Caco-2 (cell line): ENCODE measurements at regions not wholly inside any gene's neighbourhood (a gene's known extent, or its start where the extent isn't known, plus 50 kb on each side); places are given as distances from the start of the nearest gene placed in this dataset.

Experiments
- BruUV-seq: library from RNA; stranded (reverse); fragments of 400-500 nt; replicated peaks from 2 replicates; lab custom pipeline; 2021; lab: Mats Ljungman, UMichigan
- CTCF ChIA-PET: fragments of 300-600 bp; sonication (Branson Sonifier 250); formaldehyde crosslinking; loops from one replicate; lab custom pipeline; 2022; ENCODE audit warnings: antibody characterized with exemption; lab: Charles Lee
- POLR2A ChIA-PET: fragments of 300-600 bp; sonication (Branson Sonifier 250); formaldehyde crosslinking; loops from one replicate; lab custom pipeline; 2022; ENCODE audit warnings: antibody characterized with exemption; lab: Charles Lee
- DNase-seq, 2 experiments: peaks; one replicate each; pipeline versions ENCODE4 v3.0.0 to v3.0.0-alpha.2; 2020 to 2022
- H3K27me3 ChIP-seq: replicated peaks from 2 replicates; pipeline ENCODE4 v1.6.0; 2011; ENCODE audit warnings: low read length; ENCODE audit not compliant: control insufficient read depth, insufficient read depth
- H3K36me3 ChIP-seq: 2 replicates; pipeline ENCODE4 v1.5.1; 2011; ENCODE audit warnings: low read length; ENCODE audit not compliant: control insufficient read depth, insufficient read depth
- H3K4me1 ChIP-seq: fragments of 250-450 bp; sonication (Bioruptor Pico); 2 replicates; pipeline ENCODE4 v1.5.1; 2020; ENCODE audit warnings: mild to moderate bottlenecking
- H3K4me3 ChIP-seq: 2 replicates; pipeline ENCODE4 v1.5.1; 2011; ENCODE audit warnings: low read depth, mild to moderate bottlenecking, control low read depth, low read length
- H3K9me3 ChIP-seq: fragments of 250-450 bp; sonication (Bioruptor Pico); 2 replicates; pipeline ENCODE4 v1.5.1; 2020; ENCODE audit warnings: mild to moderate bottlenecking, moderate library complexity
- H3K27ac Mint-ChIP-seq: one replicate; pipeline ENCODE4 v1.8.0; 2022; ENCODE audit warnings: mixed read lengths; ENCODE audit not compliant: unreplicated experiment
- H3K27me3 Mint-ChIP-seq: one replicate; pipeline ENCODE4 v1.8.0; 2022; ENCODE audit warnings: mixed read lengths; ENCODE audit not compliant: insufficient read depth, unreplicated experiment
- H3K36me3 Mint-ChIP-seq: one replicate; pipeline ENCODE4 v1.8.0; 2022; ENCODE audit warnings: mild to moderate bottlenecking, mixed read lengths; ENCODE audit not compliant: insufficient read depth, unreplicated experiment
- H3K4me1 Mint-ChIP-seq: one replicate; pipeline ENCODE4 v1.8.0; 2022; ENCODE audit warnings: low read depth, mixed read lengths; ENCODE audit not compliant: unreplicated experiment
- H3K4me3 Mint-ChIP-seq: one replicate; pipeline ENCODE4 v1.8.0; 2022; ENCODE audit warnings: mild to moderate bottlenecking, moderate library complexity, mixed read lengths; ENCODE audit not compliant: unreplicated experiment
- H3K9me3 Mint-ChIP-seq: one replicate; pipeline ENCODE4 v1.8.0; 2022; ENCODE audit warnings: mixed read lengths; ENCODE audit not compliant: unreplicated experiment
- intact Hi-C: fragments of 100-400 bp; cut with micrococcal nuclease; formaldehyde crosslinking; loops from one replicate; pipeline ENCODE4 v1.10.0; 2022; ENCODE audit not compliant: unreplicated experiment
- TF ChIP-seq, protein P1 (sequence below), 2 experiments: fragments of 200-600 bp in 1 of 2; IDR thresholded peaks; 1 replicate in 1 of 2; 2 replicates in 1 of 2; pipeline versions ENCODE4 v1.5.1 to v1.8.0; 2011 to 2022; ENCODE audit warnings: antibody characterized with exemption in 1 of 2, control low read depth in 1 of 2, inconsistent platforms in 1 of 2, low read depth in 1 of 2, low read length in 1 of 2, mild to moderate bottlenecking in 1 of 2, moderate library complexity in 1 of 2; ENCODE audit not compliant: insufficient read depth in 1 of 2, severe bottlenecking in 1 of 2, unreplicated experiment in 1 of 2

GRCh38 chr3:109210501-109210900, 74.0 kb downstream of the C3orf85 start:
- Mint-ChIP-seq H3K36me3 (no peaks in the 10 kb centered on the region), H3K4me3 (no peak overlapping the region), H3K9me3 (no peaks in the 10 kb centered on the region), H3K27me3 (no peaks in the 10 kb centered on the region), H3K27ac (no peak overlapping the region), H3K4me1 (no peaks in the 10 kb centered on the region)
- no peaks in the 10 kb centered on the region for H3K36me3 ChIP-seq
- DNase-seq = no peak
- ChIA-PET POLR2A (no interaction called here), CTCF (no interaction called here)
- H3K9me3 ChIP-seq = no peaks in the 10 kb centered on the region
- BruUV-seq = no TSS peak
- no peaks in the 10 kb centered on the region for H3K4me1 ChIP-seq
- intact Hi-C loops = no loop called here
- no peaks in the 10 kb centered on the region for H3K27me3 ChIP-seq
- H3K4me3 ChIP-seq = no peak overlapping the region
- TF ChIP-seq, protein P1, sequence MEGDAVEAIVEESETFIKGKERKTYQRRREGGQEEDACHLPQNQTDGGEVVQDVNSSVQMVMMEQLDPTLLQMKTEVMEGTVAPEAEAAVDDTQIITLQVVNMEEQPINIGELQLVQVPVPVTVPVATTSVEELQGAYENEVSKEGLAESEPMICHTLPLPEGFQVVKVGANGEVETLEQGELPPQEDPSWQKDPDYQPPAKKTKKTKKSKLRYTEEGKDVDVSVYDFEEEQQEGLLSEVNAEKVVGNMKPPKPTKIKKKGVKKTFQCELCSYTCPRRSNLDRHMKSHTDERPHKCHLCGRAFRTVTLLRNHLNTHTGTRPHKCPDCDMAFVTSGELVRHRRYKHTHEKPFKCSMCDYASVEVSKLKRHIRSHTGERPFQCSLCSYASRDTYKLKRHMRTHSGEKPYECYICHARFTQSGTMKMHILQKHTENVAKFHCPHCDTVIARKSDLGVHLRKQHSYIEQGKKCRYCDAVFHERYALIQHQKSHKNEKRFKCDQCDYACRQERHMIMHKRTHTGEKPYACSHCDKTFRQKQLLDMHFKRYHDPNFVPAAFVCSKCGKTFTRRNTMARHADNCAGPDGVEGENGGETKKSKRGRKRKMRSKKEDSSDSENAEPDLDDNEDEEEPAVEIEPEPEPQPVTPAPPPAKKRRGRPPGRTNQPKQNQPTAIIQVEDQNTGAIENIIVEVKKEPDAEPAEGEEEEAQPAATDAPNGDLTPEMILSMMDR (IDR thresholded peaks at IDR 0.05; ENCODE audit: insufficient read depth in 1 of 2, low read depth in 1 of 2, low read length in 1 of 2, severe bottlenecking in 1 of 2, unreplicated experiment in 1 of 2) = no peak

- POLR2A ChIA-PET = no interaction called here
- no peaks in the 10 kb centered on the region for H3K27me3 Mint-ChIP-seq
- no peak overlapping the region for H3K27ac Mint-ChIP-seq
- Histone ChIP-seq H3K4me3 (no peak overlapping the region), H3K36me3 (no peaks in the 10 kb centered on the region), H3K4me1 (no peaks in the 10 kb centered on the region), H3K27me3 (no peaks in the 10 kb centered on the region), H3K9me3 (no peaks in the 10 kb centered on the region)
- H3K4me3 Mint-ChIP-seq = no peak overlapping the region
- CTCF ChIA-PET = no interaction called here
- no TSS peak for BruUV-seq
- TF ChIP-seq, protein P1 (IDR thresholded peaks at IDR 0.05; ENCODE audit: insufficient read depth in 1 of 2, low read depth in 1 of 2, low read length in 1 of 2, severe bottlenecking in 1 of 2, unreplicated experiment in 1 of 2) = no peak
- no peaks in the 10 kb centered on the region for H3K4me1 Mint-ChIP-seq
- intact Hi-C loops = no loop called here
- H3K9me3 Mint-ChIP-seq = no peaks in the 10 kb centered on the region
- H3K36me3 Mint-ChIP-seq = no peaks in the 10 kb centered on the region
- DNase-seq = no peak
These were observed 75.4 kb downstream of the C3orf85 start for GRCh38 chr3:109211941-109212340.

DNA sequence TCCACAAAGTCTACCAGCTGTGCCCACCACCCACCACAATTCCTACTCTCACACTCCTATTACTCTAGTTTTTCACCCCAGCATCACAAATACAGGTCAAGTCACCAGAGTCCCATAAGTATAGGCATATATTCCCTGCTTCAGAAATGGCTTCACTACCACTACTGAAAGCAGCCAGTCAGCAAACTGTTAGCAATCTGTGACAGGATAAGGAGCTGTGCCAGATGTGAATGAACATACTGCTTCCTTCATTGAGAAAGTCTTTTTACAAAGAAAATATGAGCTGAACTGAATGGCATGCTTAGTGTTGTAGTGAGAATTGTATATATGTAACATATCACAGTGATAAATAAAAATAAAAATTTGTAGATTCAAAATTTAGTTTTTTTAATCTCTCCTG, 76.8 kb downstream of the C3orf85 start:
- no peak overlapping the region for H3K27ac Mint-ChIP-seq

More for the DNA sequence above, 76.8 kb downstream of the C3orf85 start:
- H3K4me3 ChIP-seq = no peak overlapping the region
- Mint-ChIP-seq H3K36me3 (no peaks in the 10 kb centered on the region), H3K4me1 (no peaks in the 10 kb centered on the region), H3K4me3 (no peak overlapping the region), H3K9me3 (no peaks in the 10 kb centered on the region), H3K27me3 (no peaks in the 10 kb centered on the region)
- ChIA-PET POLR2A (no interaction called here), CTCF (no interaction called here)
- intact Hi-C loops = no loop called here
- TF ChIP-seq, protein P1 (IDR thresholded peaks at IDR 0.05; ENCODE audit: insufficient read depth in 1 of 2, low read depth in 1 of 2, low read length in 1 of 2, severe bottlenecking in 1 of 2, unreplicated experiment in 1 of 2) = no peak
- no peaks in the 10 kb centered on the region for H3K36me3 ChIP-seq
- no peaks in the 10 kb centered on the region for H3K9me3 ChIP-seq
- no peak for DNase-seq
- no peaks in the 10 kb centered on the region for H3K27me3 ChIP-seq
- BruUV-seq = no TSS peak
- no peaks in the 10 kb centered on the region for H3K4me1 ChIP-seq
